ENCODE measurements at regions not wholly inside any gene's neighbourhood (a gene's known extent, or its start where the extent isn't known, plus 50 kb on each side); places are given as distances from the start of the nearest gene placed in this dataset.

DNA sequence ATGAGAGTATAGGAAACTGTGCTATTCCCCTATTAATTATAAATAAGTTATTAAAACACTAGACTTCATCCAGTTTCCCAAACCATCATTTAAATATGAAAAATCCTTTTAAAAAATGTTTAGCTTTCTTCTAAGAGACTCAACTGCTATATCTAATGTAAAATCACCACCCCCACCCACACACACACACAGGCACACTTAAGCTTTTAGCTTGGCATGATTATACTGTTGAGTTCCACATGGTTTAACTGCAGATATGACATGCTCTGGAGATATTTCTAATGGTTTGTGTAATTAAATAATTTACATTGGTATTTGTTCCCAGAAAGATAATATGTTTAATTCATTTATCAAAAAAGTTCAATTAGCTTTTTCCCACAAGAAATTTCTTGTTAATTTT lies 1700.1 kb upstream of the SLC10A2 start:
- ATAC-seq, result no peak
- H3K27me3 ChIP-seq, result no peaks in the 10 kb centered on the region

DNA sequence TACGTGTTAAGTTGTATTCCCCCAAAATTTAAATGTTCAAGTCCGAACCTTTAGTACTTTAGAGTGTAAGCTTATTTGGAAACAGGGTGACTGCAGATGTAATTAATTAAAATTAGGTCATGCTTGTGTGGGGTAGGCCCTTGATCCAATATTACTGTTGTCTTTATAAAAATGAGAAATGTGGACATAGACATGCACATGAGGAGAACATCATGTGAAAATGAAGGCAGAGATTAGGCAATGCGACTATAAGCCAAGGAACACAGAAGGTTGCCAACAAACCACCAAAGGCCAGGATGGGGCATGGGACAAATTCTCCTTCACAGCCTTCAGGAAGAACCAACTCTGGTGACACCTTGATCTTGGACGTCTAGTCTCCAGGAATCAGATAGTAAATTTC lies 1698.4 kb upstream of the SLC10A2 start:
- Histone ChIP-seq H3K9me3 (no peaks in the 10 kb centered on the region), H3K27ac (no peak overlapping the region), H3K27me3 (no peaks in the 10 kb centered on the region), H3K4me1 (no peaks in the 10 kb centered on the region), H3K4me3 (no peak overlapping the region), H3K36me3 (no peaks in the 10 kb centered on the region)
- no peak for ATAC-seq
- WGBS, 2 donors (ENCODE audit: low coverage in 1 of 2), result 70 to 77% methylated on average over 4 of the region's 4 CpGs
- TF ChIP-seq, protein P1, sequence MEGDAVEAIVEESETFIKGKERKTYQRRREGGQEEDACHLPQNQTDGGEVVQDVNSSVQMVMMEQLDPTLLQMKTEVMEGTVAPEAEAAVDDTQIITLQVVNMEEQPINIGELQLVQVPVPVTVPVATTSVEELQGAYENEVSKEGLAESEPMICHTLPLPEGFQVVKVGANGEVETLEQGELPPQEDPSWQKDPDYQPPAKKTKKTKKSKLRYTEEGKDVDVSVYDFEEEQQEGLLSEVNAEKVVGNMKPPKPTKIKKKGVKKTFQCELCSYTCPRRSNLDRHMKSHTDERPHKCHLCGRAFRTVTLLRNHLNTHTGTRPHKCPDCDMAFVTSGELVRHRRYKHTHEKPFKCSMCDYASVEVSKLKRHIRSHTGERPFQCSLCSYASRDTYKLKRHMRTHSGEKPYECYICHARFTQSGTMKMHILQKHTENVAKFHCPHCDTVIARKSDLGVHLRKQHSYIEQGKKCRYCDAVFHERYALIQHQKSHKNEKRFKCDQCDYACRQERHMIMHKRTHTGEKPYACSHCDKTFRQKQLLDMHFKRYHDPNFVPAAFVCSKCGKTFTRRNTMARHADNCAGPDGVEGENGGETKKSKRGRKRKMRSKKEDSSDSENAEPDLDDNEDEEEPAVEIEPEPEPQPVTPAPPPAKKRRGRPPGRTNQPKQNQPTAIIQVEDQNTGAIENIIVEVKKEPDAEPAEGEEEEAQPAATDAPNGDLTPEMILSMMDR (IDR thresholded peaks at IDR 0.05), result no peak
- TF ChIP-seq POLR2A (IDR thresholded peaks at IDR 0.05) (no peak), EP300 (IDR thresholded peaks at IDR 0.05) (no peak), POLR2AphosphoS5 (IDR thresholded peaks at IDR 0.05) (no peak)

More for the DNA sequence above, 1700.1 kb upstream of the SLC10A2 start:
- Histone ChIP-seq H3K4me1 (no peaks in the 10 kb centered on the region), H3K27ac (no peak overlapping the region), H3K4me3 (no peak overlapping the region), H3K9me3 (no peaks in the 10 kb centered on the region), H3K36me3 (no peaks in the 10 kb centered on the region)
- TF ChIP-seq, protein P1 (IDR thresholded peaks at IDR 0.05), result no peak
- TF ChIP-seq EP300 (IDR thresholded peaks at IDR 0.05), result no peak
- TF ChIP-seq POLR2AphosphoS5 (IDR thresholded peaks at IDR 0.05), result no peak

DNA sequence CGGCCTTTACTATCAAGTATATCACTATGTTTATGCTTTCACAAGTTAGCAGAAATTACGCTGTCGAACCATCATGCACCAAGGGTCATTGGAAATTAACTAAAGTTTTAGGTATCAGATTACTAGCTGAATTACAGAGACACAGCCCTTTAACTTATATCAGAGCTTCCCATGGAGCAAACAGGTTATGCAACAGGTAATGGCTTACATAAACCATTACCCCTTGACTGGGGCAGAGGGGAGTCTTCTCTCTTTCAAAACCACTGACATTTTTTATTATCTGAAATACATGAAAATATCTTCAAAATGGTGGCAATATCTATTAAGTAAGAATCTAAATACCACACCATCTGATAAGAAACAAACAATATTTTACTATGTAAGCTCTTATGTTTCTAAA lies 1692.9 kb upstream of the SLC10A2 start:
- Histone ChIP-seq H3K4me1 (no peaks in the 10 kb centered on the region), H3K36me3 (no peaks in the 10 kb centered on the region), H3K4me3 (no peak overlapping the region), H3K27ac (no peak overlapping the region), H3K27me3 (no peaks in the 10 kb centered on the region), H3K9me3 (no peaks in the 10 kb centered on the region)
- 90 to 93% methylated on average over 2 to 3 of the region's 3 CpGs for WGBS, 2 donors (ENCODE audit: low coverage in 1 of 2)
- no peak for ATAC-seq
- TF ChIP-seq EP300 (IDR thresholded peaks at IDR 0.05) (no peak), POLR2AphosphoS5 (IDR thresholded peaks at IDR 0.05) (no peak), POLR2A (IDR thresholded peaks at IDR 0.05) (no peak)
- TF ChIP-seq, protein P1 (IDR thresholded peaks at IDR 0.05), result no peak

- Histone ChIP-seq H3K27ac (no peak overlapping the region), H3K27me3 (no peaks in the 10 kb centered on the region), H3K9me3 (no peaks in the 10 kb centered on the region), H3K4me1 (no peaks in the 10 kb centered on the region), H3K36me3 (no peaks in the 10 kb centered on the region), H3K4me3 (no peak overlapping the region)
- no peak for TF ChIP-seq POLR2A (IDR thresholded peaks at IDR 0.05)
- TF ChIP-seq EP300 (IDR thresholded peaks at IDR 0.05), result no peak
- TF ChIP-seq, protein P1 (IDR thresholded peaks at IDR 0.05), result no peak
- no peak for TF ChIP-seq POLR2AphosphoS5 (IDR thresholded peaks at IDR 0.05)
- WGBS, 2 donors (ENCODE audit: low coverage in 1 of 2), result 21 to 28% methylated on average over 3 of the region's 3 CpGs
- ATAC-seq, result no peak
Measured at GRCh38 chr13:104757712-104758111, 1691.5 kb upstream of the SLC10A2 start.

DNA sequence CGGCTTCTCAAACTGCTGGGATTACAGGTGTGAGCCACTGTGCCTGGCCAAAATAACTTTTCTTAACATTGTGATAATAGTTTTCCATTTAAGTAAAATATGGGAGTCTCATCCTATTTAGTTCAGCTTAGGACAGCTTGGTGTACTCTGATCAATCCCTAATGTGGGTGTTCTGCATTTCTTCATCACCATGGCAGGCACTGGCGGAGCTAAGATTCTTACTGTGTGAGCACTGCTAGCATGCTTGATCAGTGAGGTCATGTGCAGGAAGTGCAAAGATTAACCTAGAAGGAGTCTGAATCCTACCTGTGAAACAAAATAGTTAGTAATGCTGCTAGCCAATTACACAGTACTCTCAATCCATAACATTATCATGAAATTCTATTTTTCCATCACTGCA lies 1684.2 kb upstream of the SLC10A2 start:
- H3K27ac ChIP-seq, result no peak overlapping the region
- no peaks in the 10 kb centered on the region for H3K36me3 ChIP-seq
- TF ChIP-seq POLR2AphosphoS5 (IDR thresholded peaks at IDR 0.05), result no peak
- TF ChIP-seq, protein P1 (IDR thresholded peaks at IDR 0.05), result no peak
- TF ChIP-seq EP300 (IDR thresholded peaks at IDR 0.05), result no peak
- H3K27me3 ChIP-seq, result no peaks in the 10 kb centered on the region
- no peak overlapping the region for H3K4me3 ChIP-seq
- no peaks in the 10 kb centered on the region for H3K4me1 ChIP-seq
- no peaks in the 10 kb centered on the region for H3K9me3 ChIP-seq
- 85 to 93% methylated on average over 2 of the region's 2 CpGs for WGBS, 2 donors (ENCODE audit: low coverage in 1 of 2)
- ATAC-seq, result no peak

Measured in gastroesophageal sphincter (tissue), 4 donors.